Stimulated activated CD4-positive, alpha-beta T cell treated with anti-CD3 and anti-CD28 coated beads, Interleukin-12 subunit alpha, Interleukin-12 subunit beta, amount 100 ng/mL, for 48 hours (primary cell): ENCODE measurements at regions not wholly inside any gene's neighbourhood (a gene's known extent, or its start where the extent isn't known, plus 50 kb on each side); places are given as distances from the start of the nearest gene placed in this dataset.
"Not testable (repeated sequence)": the region's sequence is repeated elsewhere in the genome, so short reads cannot be mapped to it uniquely, and the experiment has no call there.

Experiments
- DNase-seq, 3 donors: peaks; one replicate each; pipeline ENCODE4 v3.0.0-alpha.2; 2020; ENCODE audit warnings: low read depth in 2 of 3, low spot score in 1 of 3

GRCh38 chr17:63075969-63076368 is 109.9 kb downstream of the TANC2 start:
- DNase-seq, result no peak

- DNase-seq, result no peak
These were observed 112.7 kb downstream of the TANC2 start for GRCh38 chr17:63078707-63079106.

- no peak for DNase-seq
These were observed 116.3 kb downstream of the TANC2 start for GRCh38 chr17:63082273-63082861.

DNA sequence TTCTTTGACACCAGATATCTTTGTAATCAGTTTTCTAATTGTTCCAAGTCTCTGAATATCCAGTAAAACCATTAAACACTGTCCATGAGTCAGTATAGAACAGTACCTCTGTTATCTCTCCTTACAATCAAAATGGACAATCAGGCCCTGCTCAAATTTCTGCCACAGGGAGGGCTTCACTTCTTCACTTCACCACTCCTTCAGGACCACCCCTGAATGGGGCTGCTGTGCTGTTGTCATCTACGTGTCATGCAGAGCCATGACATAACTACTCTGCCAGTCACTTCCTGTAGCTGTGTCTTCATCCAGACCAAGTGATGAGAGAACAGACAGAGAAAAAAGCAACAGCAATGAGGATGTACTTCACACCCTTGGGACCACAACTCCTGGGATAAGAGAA is 116.9 kb downstream of the TANC2 start:
- no peak for DNase-seq

DNA sequence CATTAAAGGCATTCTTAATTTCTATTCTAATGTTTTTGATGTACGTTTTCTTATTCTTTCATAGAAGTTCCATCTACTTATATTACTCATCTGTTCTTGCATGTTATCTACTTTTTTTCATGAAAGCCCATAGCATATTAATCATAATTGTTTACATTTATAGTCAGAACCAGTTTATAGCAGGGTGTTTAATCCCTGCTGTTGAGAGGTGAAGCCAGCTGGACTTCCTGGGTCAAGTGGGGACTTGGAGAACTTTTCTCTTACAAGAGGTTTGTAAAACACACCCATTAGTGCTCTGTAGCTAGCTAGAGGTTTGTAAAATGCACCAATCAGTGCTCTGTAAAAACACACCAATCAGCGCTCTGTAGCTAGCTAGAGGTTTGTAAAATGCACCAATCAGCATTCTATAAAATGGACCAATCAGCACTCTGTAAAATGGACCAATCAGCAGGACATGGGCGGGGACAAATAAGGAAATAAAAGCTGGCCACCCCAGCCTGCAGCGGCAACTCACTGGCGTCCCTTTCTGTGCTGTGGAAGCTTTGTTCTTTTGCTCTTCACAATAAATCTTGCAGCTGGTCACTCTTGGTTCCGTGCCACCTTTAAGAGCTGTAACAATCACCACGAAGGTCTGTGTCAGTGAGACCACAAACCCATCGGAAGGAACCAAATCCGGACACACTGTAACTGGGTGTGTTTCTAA is 120.6 kb downstream of the TANC2 start:
- no peak for DNase-seq

DNA sequence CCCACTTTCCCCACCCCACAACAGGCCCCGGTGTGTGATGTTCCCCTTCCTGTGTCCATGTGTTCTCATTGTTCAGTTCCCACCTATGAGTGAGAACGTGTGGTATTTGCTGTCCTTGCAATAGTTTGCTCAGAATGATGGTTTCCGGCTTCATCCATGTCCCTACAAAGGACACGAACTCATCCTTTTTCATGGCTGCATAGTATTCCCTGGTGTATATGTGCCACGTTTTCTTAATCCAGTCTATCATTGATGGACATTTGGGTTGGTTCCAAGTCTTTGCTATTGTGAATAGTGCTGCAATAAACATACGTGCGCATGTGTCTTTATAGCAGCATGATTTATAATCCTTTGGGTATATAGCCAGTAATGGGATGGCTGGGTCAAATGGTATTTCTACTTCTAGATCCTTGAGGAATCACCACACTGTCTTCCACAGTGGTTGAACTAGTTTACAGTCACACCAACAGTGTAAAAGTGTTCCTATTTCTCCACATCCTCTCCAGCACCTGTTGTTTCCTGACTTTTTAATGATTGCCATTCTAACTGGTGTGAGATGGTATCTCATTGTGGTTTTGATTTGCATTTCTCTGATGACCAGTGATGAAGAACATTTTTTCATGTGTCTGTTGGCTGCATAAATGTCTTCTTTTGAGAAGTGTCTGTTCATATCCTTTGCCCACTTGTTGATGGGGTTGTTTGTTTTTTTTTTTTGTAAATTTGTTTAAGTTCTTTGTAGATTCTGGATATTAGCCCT is 124.5 kb downstream of the TANC2 start:
- not testable (repeated sequence) for DNase-seq

GRCh38 chr17:63091909-63092308 is 125.9 kb downstream of the TANC2 start:
- not testable (repeated sequence) for DNase-seq

DNA sequence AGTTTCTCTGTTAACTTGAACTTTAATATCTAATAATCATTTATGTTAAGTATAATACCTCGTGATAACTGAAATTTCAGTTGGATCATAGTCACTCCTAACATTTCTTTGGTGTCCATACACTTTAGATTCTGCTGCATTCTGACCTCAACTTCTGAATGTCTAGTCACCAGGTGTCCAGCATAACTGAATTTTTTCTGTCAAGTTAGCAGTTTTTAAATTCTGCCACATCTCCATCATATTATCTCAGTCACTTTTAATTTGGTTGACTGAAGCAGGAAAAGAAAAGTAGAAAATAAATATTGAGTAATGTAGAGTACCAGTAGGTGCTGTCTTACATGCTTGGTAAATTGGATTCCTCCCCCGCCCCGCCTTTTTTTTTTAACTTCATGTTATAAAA is 128.6 kb downstream of the TANC2 start:
- DNase-seq, result no peak

- DNase-seq, result no peak
These were observed 129.4 kb downstream of the TANC2 start for GRCh38 chr17:63095459-63095858.

GRCh38 chr17:63095879-63096278 is 129.8 kb downstream of the TANC2 start:
- no peak for DNase-seq

DNA sequence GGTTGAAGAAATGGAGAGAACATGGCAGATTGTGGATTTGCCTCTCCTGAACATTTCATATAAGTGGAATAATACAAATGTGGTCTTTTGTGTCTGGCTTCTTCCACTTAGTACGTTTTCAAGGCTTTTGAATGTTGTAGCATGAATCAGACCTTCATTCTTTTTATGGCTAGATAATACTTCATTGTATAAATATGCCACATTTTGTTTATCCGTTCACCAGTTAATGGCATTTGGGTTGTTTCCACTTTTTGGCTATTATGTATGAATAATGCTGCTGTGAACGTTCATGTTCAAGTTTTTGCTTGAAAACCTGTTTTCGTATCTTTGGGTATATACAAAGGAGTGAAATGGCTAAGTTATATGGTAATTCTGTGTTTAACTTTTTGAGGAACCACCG is 130.4 kb downstream of the TANC2 start:
- DNase-seq, result no peak

DNA sequence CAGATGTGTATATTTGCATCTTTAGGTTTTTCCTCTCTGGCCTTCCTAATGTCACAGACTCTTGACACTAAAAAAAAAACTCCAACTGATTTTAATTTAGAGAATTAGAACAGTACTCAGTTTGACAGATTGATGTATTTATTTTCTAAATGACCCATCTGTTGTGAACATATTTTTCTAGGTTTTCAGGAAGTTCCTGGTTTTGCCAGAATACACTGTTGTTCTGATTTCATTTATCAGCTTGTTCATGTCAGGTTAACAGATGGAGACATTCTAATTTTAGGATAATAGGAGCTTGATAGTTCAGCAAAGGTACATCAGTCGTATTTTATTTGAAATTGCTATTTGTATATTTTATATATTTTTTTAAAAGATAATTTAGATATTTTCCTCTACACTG is 133.4 kb downstream of the TANC2 start:
- DNase-seq, result no peak

DNA sequence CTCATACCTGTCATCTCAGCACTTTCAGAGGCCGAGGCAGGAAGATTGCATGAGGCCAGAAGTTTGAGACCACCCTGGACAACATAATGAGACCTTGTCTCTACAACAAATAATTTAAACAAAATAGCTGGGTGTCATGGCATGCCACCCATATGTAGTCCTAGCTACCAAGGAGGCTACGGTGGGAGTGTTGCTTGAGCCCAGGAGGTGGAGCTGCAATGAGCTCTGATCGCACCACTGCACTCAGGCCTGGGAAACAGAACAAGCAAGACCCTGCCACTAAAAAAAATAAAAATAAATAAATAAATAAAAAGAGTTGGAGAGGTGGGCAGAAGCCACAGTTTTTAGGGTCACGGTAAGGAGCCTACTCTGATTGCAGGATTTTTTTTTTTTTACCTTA is 136.0 kb downstream of the TANC2 start:
- DNase-seq, result no peak

GRCh38 chr17:63106050-63106449 is 140.0 kb downstream of the TANC2 start:
- no peak for DNase-seq

GRCh38 chr17:63109661-63110060 is 143.6 kb downstream of the TANC2 start:
- DNase-seq, result no peak

- no peak for DNase-seq
These were observed 147.1 kb downstream of the TANC2 start for GRCh38 chr17:63113167-63113566.

DNA sequence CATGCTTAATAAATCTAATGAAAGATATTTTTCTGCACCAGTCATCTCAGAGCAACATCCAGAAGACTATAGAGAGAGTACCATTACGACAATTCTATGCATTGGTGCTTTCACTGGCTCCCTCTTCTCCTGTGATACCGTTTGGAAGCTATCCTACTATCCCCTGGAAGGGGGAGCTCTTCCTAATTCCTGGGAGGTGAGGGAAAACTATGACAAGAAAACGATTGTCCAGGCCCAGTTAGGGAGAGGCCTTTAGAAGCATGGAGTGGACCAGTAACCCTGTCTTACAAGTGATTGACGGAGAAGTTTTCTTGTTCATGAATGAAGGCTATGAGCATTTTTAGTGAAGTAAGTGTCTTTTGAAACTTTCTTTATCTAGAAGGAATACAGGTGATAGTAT is 150.2 kb downstream of the TANC2 start:
- DNase-seq, result no peak

GRCh38 chr17:63116967-63117830 is 151.2 kb downstream of the TANC2 start:
- DNase-seq, result no peak

DNA sequence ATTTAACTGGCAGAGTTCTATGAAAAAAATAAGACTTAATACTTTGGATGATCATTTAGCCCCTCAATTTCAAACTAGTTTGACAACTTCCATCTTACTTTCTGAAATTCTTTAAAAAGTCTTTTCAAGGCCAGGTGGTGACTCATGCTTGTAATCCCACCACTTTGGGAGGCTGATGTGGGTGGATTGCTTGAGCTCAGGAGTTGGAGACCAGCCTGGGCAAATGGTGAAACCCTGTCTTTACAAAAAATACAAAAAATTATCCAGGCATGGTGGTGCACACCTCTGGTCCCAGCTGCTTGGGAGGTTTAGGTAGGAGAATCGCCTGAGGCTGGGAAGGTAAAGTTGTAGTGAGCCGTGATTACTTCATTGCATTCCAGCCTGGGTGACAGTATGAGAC is 154.4 kb downstream of the TANC2 start:
- DNase-seq, result no peak

GRCh38 chr17:63124536-63124935 is 158.5 kb downstream of the TANC2 start:
- DNase-seq, result no peak

DNA sequence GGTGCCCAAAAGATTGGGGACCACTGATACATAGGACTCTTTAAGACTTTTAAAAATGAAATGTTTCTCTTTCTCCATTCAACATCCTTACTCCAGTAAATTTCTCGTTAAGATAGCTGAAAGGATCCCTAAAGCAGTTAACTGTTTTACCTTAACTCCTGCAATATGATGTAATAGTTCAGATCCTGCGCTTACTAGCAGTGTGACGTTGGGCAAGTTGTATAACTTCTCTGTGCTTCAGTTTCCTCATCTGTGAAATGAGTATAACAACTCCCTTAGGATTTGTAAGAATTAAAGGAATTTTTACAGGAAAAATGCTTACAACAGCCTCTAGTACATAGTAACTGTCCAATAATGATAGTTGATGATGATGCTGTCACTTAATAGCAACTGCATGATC is 158.9 kb downstream of the TANC2 start:
- DNase-seq, result no peak
